ENCODE measurements at regions not wholly inside any gene's neighbourhood (a gene's known extent, or its start where the extent isn't known, plus 50 kb on each side); places are given as distances from the start of the nearest gene placed in this dataset.

DNA sequence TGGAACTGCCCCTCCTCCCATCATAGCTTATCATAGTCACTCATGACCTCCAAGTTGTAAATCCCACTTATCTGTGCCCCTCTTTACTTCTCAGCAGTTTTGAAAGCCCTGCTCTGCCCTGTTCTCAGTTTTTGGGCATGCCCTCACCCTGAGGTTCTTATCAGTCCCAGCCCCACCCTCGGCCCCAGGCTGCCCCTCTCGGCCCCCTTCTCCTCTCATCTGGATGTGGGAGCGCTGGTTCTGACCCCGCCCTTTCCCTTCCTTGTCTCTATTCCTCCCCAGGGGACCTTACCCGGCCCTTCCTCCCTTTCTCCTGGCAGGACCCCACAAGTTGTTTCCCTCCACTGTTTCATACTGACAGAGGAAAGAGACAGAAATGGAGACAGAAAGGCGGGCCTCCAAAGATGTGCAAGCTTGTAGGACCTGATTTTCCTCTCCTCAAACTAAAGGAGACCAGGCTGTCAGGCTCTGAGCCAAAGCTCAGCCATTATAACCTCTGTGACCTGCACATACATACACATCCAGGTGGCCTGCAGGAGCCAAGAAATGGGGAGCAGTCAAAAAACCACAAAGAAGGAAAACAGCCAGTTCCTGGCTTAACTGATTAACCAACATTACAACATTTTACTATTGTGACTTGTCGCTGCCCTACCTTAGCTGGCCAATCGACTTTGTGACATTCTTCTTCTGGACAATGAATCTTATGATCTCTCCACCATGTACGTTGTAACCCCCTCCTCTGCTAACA lies 171.0 kb upstream of the HS6ST1 start:
- ChIA-PET CTCF (ENCODE audit: low intra/inter-chr PET ratio, low total read pairs) (no interaction called here), POLR2A (no interaction called here)
- H4K20me1 ChIP-seq (ENCODE audit: insufficient read depth, low read length), result no peaks in the 10 kb centered on the region
- no peaks in the 10 kb centered on the region for H3K36me3 ChIP-seq (replicated peaks in 1 of 2; ENCODE audit: control insufficient read depth in 1 of 2, insufficient read depth in 2 of 2, low read length in 2 of 2)
- H3K9ac ChIP-seq (ENCODE audit: insufficient read depth, low read depth, low read length), result no peak overlapping the region
- FAIRE-seq, result no peak
- no peaks in the 10 kb centered on the region for H3K9me3 ChIP-seq (ENCODE audit: low read length)
- intact Hi-C loops (cut with micrococcal nuclease; ENCODE audit: unreplicated experiment) (no loop called here), in situ Hi-C loops (cut with HindIII; ENCODE audit: extremely low pct_ligation_motif_present, low pct_unique_long_range_greater_than_20kb) (no loop called here)
- H3K27ac ChIP-seq (ENCODE audit: extremely low read length, insufficient read depth, low read length), result no peak overlapping the region
- ATAC-seq, result no peak
- no TSS peak for BruUV-seq (replicated peaks)
- 8% methylated on average over 9 of the region's 9 CpGs for WGBS (ENCODE audit: low lambda C conversion rate)
- H2AFZ ChIP-seq (ENCODE audit: low read length), result no peak overlapping the region
- TF ChIP-seq MTF1 (CRISPR knock-in tag; IDR thresholded peaks at IDR 0.05), result no peak
- TF ChIP-seq, protein P1, sequence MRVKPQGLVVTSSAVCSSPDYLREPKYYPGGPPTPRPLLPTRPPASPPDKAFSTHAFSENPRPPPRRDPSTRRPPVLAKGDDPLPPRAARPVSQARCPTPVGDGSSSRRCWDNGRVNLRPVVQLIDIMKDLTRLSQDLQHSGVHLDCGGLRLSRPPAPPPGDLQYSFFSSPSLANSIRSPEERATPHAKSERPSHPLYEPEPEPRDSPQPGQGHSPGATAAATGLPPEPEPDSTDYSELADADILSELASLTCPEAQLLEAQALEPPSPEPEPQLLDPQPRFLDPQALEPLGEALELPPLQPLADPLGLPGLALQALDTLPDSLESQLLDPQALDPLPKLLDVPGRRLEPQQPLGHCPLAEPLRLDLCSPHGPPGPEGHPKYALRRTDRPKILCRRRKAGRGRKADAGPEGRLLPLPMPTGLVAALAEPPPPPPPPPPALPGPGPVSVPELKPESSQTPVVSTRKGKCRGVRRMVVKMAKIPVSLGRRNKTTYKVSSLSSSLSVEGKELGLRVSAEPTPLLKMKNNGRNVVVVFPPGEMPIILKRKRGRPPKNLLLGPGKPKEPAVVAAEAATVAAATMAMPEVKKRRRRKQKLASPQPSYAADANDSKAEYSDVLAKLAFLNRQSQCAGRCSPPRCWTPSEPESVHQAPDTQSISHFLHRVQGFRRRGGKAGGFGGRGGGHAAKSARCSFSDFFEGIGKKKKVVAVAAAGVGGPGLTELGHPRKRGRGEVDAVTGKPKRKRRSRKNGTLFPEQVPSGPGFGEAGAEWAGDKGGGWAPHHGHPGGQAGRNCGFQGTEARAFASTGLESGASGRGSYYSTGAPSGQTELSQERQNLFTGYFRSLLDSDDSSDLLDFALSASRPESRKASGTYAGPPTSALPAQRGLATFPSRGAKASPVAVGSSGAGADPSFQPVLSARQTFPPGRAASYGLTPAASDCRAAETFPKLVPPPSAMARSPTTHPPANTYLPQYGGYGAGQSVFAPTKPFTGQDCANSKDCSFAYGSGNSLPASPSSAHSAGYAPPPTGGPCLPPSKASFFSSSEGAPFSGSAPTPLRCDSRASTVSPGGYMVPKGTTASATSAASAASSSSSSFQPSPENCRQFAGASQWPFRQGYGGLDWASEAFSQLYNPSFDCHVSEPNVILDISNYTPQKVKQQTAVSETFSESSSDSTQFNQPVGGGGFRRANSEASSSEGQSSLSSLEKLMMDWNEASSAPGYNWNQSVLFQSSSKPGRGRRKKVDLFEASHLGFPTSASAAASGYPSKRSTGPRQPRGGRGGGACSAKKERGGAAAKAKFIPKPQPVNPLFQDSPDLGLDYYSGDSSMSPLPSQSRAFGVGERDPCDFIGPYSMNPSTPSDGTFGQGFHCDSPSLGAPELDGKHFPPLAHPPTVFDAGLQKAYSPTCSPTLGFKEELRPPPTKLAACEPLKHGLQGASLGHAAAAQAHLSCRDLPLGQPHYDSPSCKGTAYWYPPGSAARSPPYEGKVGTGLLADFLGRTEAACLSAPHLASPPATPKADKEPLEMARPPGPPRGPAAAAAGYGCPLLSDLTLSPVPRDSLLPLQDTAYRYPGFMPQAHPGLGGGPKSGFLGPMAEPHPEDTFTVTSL (CRISPR knock-in tag; IDR thresholded peaks at IDR 0.05; ENCODE audit: borderline replicate concordance), result no peak
- TF ChIP-seq, protein P2, sequence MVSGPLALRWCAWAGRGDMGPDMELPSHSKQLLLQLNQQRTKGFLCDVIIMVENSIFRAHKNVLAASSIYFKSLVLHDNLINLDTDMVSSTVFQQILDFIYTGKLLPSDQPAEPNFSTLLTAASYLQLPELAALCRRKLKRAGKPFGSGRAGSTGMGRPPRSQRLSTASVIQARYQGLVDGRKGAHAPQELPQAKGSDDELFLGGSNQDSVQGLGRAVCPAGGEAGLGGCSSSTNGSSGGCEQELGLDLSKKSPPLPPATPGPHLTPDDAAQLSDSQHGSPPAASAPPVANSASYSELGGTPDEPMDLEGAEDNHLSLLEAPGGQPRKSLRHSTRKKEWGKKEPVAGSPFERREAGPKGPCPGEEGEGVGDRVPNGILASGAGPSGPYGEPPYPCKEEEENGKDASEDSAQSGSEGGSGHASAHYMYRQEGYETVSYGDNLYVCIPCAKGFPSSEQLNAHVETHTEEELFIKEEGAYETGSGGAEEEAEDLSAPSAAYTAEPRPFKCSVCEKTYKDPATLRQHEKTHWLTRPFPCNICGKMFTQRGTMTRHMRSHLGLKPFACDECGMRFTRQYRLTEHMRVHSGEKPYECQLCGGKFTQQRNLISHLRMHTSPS (CRISPR knock-in tag; IDR thresholded peaks at IDR 0.05; ENCODE audit: low read depth), result no peak
- TF ChIP-seq ZNF749 (CRISPR knock-in tag; IDR thresholded peaks at IDR 0.05; ENCODE audit: borderline replicate concordance), result no peak
- no peak for TF ChIP-seq AHR (CRISPR knock-in tag; IDR thresholded peaks at IDR 0.05)
- TF ChIP-seq ZNF776 (CRISPR knock-in tag; IDR thresholded peaks at IDR 0.05), result no peak
- no peak for TF ChIP-seq EEA1 (CRISPR knock-in tag; IDR thresholded peaks at IDR 0.05; ENCODE audit: borderline replicate concordance)
- no peak for TF ChIP-seq ZBTB21 (CRISPR knock-in tag; IDR thresholded peaks at IDR 0.05)
- no peak for TF ChIP-seq ZNF224 (CRISPR knock-in tag; IDR thresholded peaks at IDR 0.05)
- H3K27me3 ChIP-seq (ENCODE audit: control insufficient read depth in 1 of 2, insufficient read depth in 2 of 2, low read length in 2 of 2), result peaks cover 4 to 18% of the 10 kb centered on the region in 2 experiments; a peak in 4 of 5 replicates
- H3K79me2 ChIP-seq (ENCODE audit: insufficient read depth, low read length), result no peaks in the 10 kb centered on the region
- no peak overlapping the region for H3K4me3 ChIP-seq (replicated peaks in 1 of 3; ENCODE audit: insufficient read depth in 1 of 3, low read depth in 2 of 3, low read length in 3 of 3)
- H3K4me2 ChIP-seq (ENCODE audit: low read depth, low read length), result no peak overlapping the region
- no peak for DNase-seq (ENCODE audit: low spot score)
- H3K4me1 ChIP-seq (ENCODE audit: insufficient read depth, low read length), result peaks cover 5% of the 10 kb centered on the region; the same call in 1 of the 2 replicates
